ENCODE measurements at regions not wholly inside any gene's neighbourhood (a gene's known extent, or its start where the extent isn't known, plus 50 kb on each side); places are given as distances from the start of the nearest gene placed in this dataset.

- no peak for DNase-seq
Observed at GRCh38 chr5:141745390-141745789, 63.4 kb upstream of the ARAP3 start.

GRCh38 chr5:141743866-141744272 lies 61.8 kb upstream of the ARAP3 start:
- DNase-seq: no peak

- no peak for DNase-seq
Observed at GRCh38 chr5:141742866-141743851, 61.1 kb upstream of the ARAP3 start.

GRCh38 chr5:141742144-141742543 lies 60.1 kb upstream of the ARAP3 start:
- no peak for DNase-seq

GRCh38 chr5:141740885-141741284 lies 58.9 kb upstream of the ARAP3 start:
- DNase-seq: no peak

- DNase-seq: no peak
Observed at GRCh38 chr5:141737535-141737934, 55.5 kb upstream of the ARAP3 start.

GRCh38 chr5:141735823-141736222 lies 53.8 kb upstream of the ARAP3 start:
- no peak for DNase-seq

GRCh38 chr5:141734501-141735229 lies 52.6 kb upstream of the ARAP3 start:
- DNase-seq: peak; percentile 9

- DNase-seq: no peak
Observed at GRCh38 chr5:141733198-141733597, 51.2 kb upstream of the ARAP3 start.

- no peak for DNase-seq
Observed at GRCh38 chr5:141732417-141732816, 50.4 kb upstream of the ARAP3 start.

Measured in central memory CD4-positive, alpha-beta T cell (primary cell).